Neural progenitor cell (in vitro differentiated cells): ENCODE measurements at regions not wholly inside any gene's neighbourhood (a gene's known extent, or its start where the extent isn't known, plus 50 kb on each side); places are given as distances from the start of the nearest gene placed in this dataset.
"Not testable (repeated sequence)": the region's sequence is repeated elsewhere in the genome, so short reads cannot be mapped to it uniquely, and the experiment has no call there.

Source experiments
- DNase-seq: peaks from one replicate; pipeline ENCODE4 v3.0.0-alpha.2; 2016; ENCODE audit warnings: low spot score
- H2AFZ ChIP-seq: fragments of 200-600 bp; sonication (generic); replicated peaks from 2 replicates; pipeline ENCODE4 v1.6.1; 2016; ENCODE audit warnings: antibody characterized with exemption
- H3F3A ChIP-seq: fragments of 200-600 bp; sonication (generic); 2 replicates; pipeline ENCODE4 v1.6.1; 2016; ENCODE audit warnings: antibody characterized with exemption, low read depth
- H3K27ac ChIP-seq: fragments of 200-600 bp; sonication (generic); 2 replicates; pipeline ENCODE4 v1.5.1; 2016; ENCODE audit warnings: mild to moderate bottlenecking
- H3K27me3 ChIP-seq: fragments of 200-600 bp; sonication (generic); 2 replicates; pipeline ENCODE4 v1.6.1; 2016; ENCODE audit warnings: mild to moderate bottlenecking, moderate library complexity
- H3K36me3 ChIP-seq: fragments of 200-600 bp; sonication (generic); 2 replicates; pipeline ENCODE4 v1.5.1; 2016
- H3K4me1 ChIP-seq: fragments of 200-600 bp; sonication (generic); 2 replicates; pipeline ENCODE4 v1.6.1; 2016; ENCODE audit warnings: mixed run types
- H3K4me2 ChIP-seq: fragments of 200-600 bp; sonication (generic); 2 replicates; pipeline ENCODE4 v1.6.1; 2016
- H3K4me3 ChIP-seq: fragments of 200-600 bp; sonication (generic); 2 replicates; pipeline ENCODE4 v1.5.1; 2016
- H3K79me2 ChIP-seq: fragments of 200-600 bp; sonication (generic); 2 replicates; pipeline ENCODE4 v1.6.1; 2016; ENCODE audit warnings: low read depth
- H3K9ac ChIP-seq: fragments of 200-600 bp; sonication (generic); 2 replicates; pipeline ENCODE4 v1.6.1; 2016
- H3K9me3 ChIP-seq: fragments of 200-600 bp; sonication (generic); 2 replicates; pipeline ENCODE4 v1.5.1; 2016; ENCODE audit warnings: low read depth
- H4K20me1 ChIP-seq: fragments of 200-600 bp; sonication (generic); 2 replicates; pipeline ENCODE4 v1.6.1; 2016; ENCODE audit warnings: low read depth
- H3K27ac Mint-ChIP-seq: 3 replicates; pipeline ENCODE4 v1.8.0; 2021; ENCODE audit warnings: mixed read lengths
- H3K27me3 Mint-ChIP-seq: 2 replicates; pipeline ENCODE4 v1.8.0; 2022; ENCODE audit warnings: low read depth, mild to moderate bottlenecking, inconsistent platforms, moderate library complexity, mixed read lengths; ENCODE audit not compliant: insufficient read depth
- H3K36me3 Mint-ChIP-seq: 3 replicates; pipeline ENCODE4 v1.8.0; 2021; ENCODE audit warnings: mixed read lengths
- H3K4me1 Mint-ChIP-seq: 3 replicates; pipeline ENCODE4 v1.8.0; 2021; ENCODE audit warnings: mixed read lengths
- H3K4me3 Mint-ChIP-seq: 3 replicates; pipeline ENCODE4 v1.8.0; 2021; ENCODE audit warnings: mild to moderate bottlenecking, moderate library complexity, mixed read lengths
- H3K9me3 Mint-ChIP-seq: 3 replicates; pipeline ENCODE4 v1.8.0; 2020; ENCODE audit warnings: mixed read lengths
- EZH2 ChIP-seq: fragments of 200-600 bp; sonication (generic); IDR thresholded peaks from 2 replicates; pipeline ENCODE4 v1.6.1; 2017; ENCODE audit warnings: antibody characterized with exemption, mild to moderate bottlenecking, moderate library complexity
- EZH2phosphoT487 ChIP-seq: fragments of 200-600 bp; sonication (generic); IDR thresholded peaks from 2 replicates; pipeline ENCODE4 v1.6.1; 2017; ENCODE audit warnings: antibody characterized with exemption
- TF ChIP-seq, protein P1 (sequence below): fragments of 200-600 bp; sonication (generic); IDR thresholded peaks from 2 replicates; pipeline ENCODE4 v1.5.1; 2017; ENCODE audit warnings: antibody characterized with exemption, mild to moderate bottlenecking

- Histone ChIP-seq H3K79me2 (no peaks in the 10 kb centered on the region), H3K4me2 (no peak overlapping the region), H3K9me3 (no peaks in the 10 kb centered on the region), H3K4me3 (no peak overlapping the region), H3K4me1 (no peaks in the 10 kb centered on the region), H3K36me3 (no peaks in the 10 kb centered on the region), H3F3A (no peaks in the 10 kb centered on the region), H3K9ac (no peak overlapping the region), H3K27me3 (no peaks in the 10 kb centered on the region), H4K20me1 (no peaks in the 10 kb centered on the region), H3K27ac (no peak overlapping the region), H2AFZ (no peak overlapping the region)
- Mint-ChIP-seq H3K36me3 (no peaks in the 10 kb centered on the region), H3K9me3 (no peaks in the 10 kb centered on the region), H3K4me1 (no peaks in the 10 kb centered on the region), H3K27ac (no peak overlapping the region), H3K27me3 (no peaks in the 10 kb centered on the region), H3K4me3 (no peak overlapping the region)
- no peak for DNase-seq
- TF ChIP-seq EZH2 (no peak), EZH2phosphoT487 (no peak)
- TF ChIP-seq, protein P1, sequence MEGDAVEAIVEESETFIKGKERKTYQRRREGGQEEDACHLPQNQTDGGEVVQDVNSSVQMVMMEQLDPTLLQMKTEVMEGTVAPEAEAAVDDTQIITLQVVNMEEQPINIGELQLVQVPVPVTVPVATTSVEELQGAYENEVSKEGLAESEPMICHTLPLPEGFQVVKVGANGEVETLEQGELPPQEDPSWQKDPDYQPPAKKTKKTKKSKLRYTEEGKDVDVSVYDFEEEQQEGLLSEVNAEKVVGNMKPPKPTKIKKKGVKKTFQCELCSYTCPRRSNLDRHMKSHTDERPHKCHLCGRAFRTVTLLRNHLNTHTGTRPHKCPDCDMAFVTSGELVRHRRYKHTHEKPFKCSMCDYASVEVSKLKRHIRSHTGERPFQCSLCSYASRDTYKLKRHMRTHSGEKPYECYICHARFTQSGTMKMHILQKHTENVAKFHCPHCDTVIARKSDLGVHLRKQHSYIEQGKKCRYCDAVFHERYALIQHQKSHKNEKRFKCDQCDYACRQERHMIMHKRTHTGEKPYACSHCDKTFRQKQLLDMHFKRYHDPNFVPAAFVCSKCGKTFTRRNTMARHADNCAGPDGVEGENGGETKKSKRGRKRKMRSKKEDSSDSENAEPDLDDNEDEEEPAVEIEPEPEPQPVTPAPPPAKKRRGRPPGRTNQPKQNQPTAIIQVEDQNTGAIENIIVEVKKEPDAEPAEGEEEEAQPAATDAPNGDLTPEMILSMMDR = no peak
Measured at GRCh38 chr6:16821834-16822264, 60.6 kb upstream of the ATXN1 start.

- H3K79me2 ChIP-seq, H3K4me3 ChIP-seq, H3K9me3 ChIP-seq, H3K4me3 Mint-ChIP-seq, DNase-seq, H3K27me3 Mint-ChIP-seq, H3K4me1 Mint-ChIP-seq, H3K36me3 ChIP-seq, H3K36me3 Mint-ChIP-seq, H3K27me3 ChIP-seq, H3K4me2 ChIP-seq, H2AFZ ChIP-seq, H3K9me3 Mint-ChIP-seq, H3K9ac ChIP-seq, H3K27ac Mint-ChIP-seq, H3F3A ChIP-seq, H4K20me1 ChIP-seq, H3K4me1 ChIP-seq, H3K27ac ChIP-seq: not testable (repeated sequence)
Measured at GRCh38 chr6:16820262-16820661, 59.0 kb upstream of the ATXN1 start.

DNA sequence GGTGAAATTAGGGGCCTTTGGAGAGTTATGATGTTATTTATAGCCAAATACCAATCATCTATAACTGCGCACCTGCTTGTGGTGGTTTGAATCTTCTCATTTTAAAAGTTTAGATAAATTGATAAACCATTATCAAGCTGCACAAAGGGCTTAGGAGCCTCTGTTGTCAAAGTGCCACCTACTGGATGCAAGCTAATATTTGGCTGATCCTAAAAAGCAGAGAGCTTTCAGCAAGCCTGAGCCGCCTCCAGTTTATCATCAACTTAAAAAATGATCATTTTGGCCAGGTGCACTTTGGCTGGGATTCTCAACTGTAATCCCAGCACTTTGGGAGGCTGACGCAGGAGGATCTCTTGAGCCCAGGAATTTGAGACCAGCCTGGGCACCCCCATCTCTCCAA, 58.5 kb upstream of the ATXN1 start:
- H3K9me3 Mint-ChIP-seq = no peaks in the 10 kb centered on the region
- H3K36me3 ChIP-seq = no peaks in the 10 kb centered on the region
- H3K27ac Mint-ChIP-seq = no peak overlapping the region
- no peak overlapping the region for H3K27ac ChIP-seq
- TF ChIP-seq EZH2 = no peak
- TF ChIP-seq, protein P1 = peak; percentile 43
- no peak for TF ChIP-seq EZH2phosphoT487
- H3K4me1 ChIP-seq = no peaks in the 10 kb centered on the region
- peak; percentile 20 for DNase-seq
- no peaks in the 10 kb centered on the region for H3K36me3 Mint-ChIP-seq
- H3K4me1 Mint-ChIP-seq = no peaks in the 10 kb centered on the region
- no peak overlapping the region for H3K9ac ChIP-seq
- no peak overlapping the region for H3K4me3 ChIP-seq
- no peaks in the 10 kb centered on the region for H4K20me1 ChIP-seq
- no peak overlapping the region for H3K4me2 ChIP-seq
- H3K27me3 Mint-ChIP-seq = no peaks in the 10 kb centered on the region
- H3K4me3 Mint-ChIP-seq = no peak overlapping the region
- H2AFZ ChIP-seq = no peak overlapping the region
- no peaks in the 10 kb centered on the region for H3K27me3 ChIP-seq
- H3K9me3 ChIP-seq = no peaks in the 10 kb centered on the region
- H3K79me2 ChIP-seq = no peaks in the 10 kb centered on the region
- H3F3A ChIP-seq = no peaks in the 10 kb centered on the region

DNA sequence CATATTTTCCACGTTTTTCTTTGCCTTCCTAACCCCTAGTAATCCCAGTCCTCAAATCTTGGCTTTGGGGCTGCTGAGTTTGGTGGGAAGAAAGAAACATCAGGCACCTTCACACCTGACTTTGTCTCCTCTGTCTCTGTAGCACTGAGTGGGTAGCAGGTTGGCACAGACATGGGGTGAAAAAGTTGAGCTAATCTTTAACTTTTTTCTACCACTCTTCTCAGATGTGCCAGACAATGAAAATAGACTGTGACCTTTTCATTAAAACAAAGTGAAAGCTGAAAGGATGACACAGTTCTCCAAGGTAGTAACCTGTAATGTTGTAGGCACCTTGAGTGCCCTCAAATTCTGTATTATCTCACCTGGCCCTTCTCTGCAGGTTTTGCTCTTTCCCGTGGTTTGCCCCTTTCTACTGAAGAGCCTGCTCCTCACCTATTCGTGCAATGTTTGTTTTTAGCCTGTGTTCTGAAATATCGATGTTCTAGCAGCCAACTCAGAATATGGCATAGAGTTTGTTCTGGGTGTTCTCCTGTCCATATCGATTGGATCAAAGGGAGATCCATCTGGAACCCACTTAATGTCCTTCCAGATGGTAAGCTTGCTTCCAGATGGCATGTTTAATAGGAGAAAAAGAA, 57.8 kb upstream of the ATXN1 start:
- no peak overlapping the region for H2AFZ ChIP-seq
- no peak overlapping the region for H3K27ac Mint-ChIP-seq
- no peak overlapping the region for H3K9ac ChIP-seq

More for the DNA sequence above, 57.8 kb upstream of the ATXN1 start:
- H3K9me3 Mint-ChIP-seq = no peaks in the 10 kb centered on the region
- Histone ChIP-seq H3F3A (no peaks in the 10 kb centered on the region), H3K27ac (no peak overlapping the region), H3K36me3 (no peaks in the 10 kb centered on the region), H3K4me1 (no peaks in the 10 kb centered on the region), H3K4me3 (no peak overlapping the region), H3K27me3 (no peaks in the 10 kb centered on the region), H3K4me2 (no peak overlapping the region), H3K79me2 (no peaks in the 10 kb centered on the region), H3K9me3 (no peaks in the 10 kb centered on the region), H4K20me1 (no peaks in the 10 kb centered on the region)
- no peaks in the 10 kb centered on the region for H3K36me3 Mint-ChIP-seq
- H3K4me1 Mint-ChIP-seq = no peaks in the 10 kb centered on the region
- DNase-seq = no peak
- H3K27me3 Mint-ChIP-seq = no peaks in the 10 kb centered on the region
- no peak for TF ChIP-seq EZH2
- TF ChIP-seq EZH2phosphoT487 = no peak
- TF ChIP-seq, protein P1 = no peak
- no peak overlapping the region for H3K4me3 Mint-ChIP-seq
